ENCODE measurements at regions not wholly inside any gene's neighbourhood (a gene's known extent, or its start where the extent isn't known, plus 50 kb on each side); places are given as distances from the start of the nearest gene placed in this dataset.

GRCh38 chr11:38100836-38101462 lies 1502.9 kb upstream of the RAG2 start:
- H3K27ac Mint-ChIP-seq (ENCODE audit: unreplicated experiment): no peak overlapping the region
- no peak for TF ChIP-seq CTCF (IDR thresholded peaks at IDR 0.05; ENCODE audit: unreplicated experiment)
- no peaks in the 10 kb centered on the region for H3K4me1 Mint-ChIP-seq (ENCODE audit: unreplicated experiment)
- H3K4me3 Mint-ChIP-seq (ENCODE audit: unreplicated experiment): no peak overlapping the region
- no peaks in the 10 kb centered on the region for H3K36me3 Mint-ChIP-seq (ENCODE audit: low read depth, unreplicated experiment)
- no peak for DNase-seq (ENCODE audit: low spot score)
- H3K27me3 Mint-ChIP-seq (ENCODE audit: unreplicated experiment): peaks cover 4% of the 10 kb centered on the region
- H3K9me3 Mint-ChIP-seq (ENCODE audit: unreplicated experiment): peaks cover 4% of the 10 kb centered on the region

- no peak overlapping the region for H3K4me3 Mint-ChIP-seq (ENCODE audit: unreplicated experiment)
- H3K4me1 Mint-ChIP-seq (ENCODE audit: unreplicated experiment): no peaks in the 10 kb centered on the region
- H3K36me3 Mint-ChIP-seq (ENCODE audit: low read depth, unreplicated experiment): no peaks in the 10 kb centered on the region
- peaks cover 4% of the 10 kb centered on the region for H3K9me3 Mint-ChIP-seq (ENCODE audit: unreplicated experiment)
- no peak overlapping the region for H3K27ac Mint-ChIP-seq (ENCODE audit: unreplicated experiment)
- no peak for DNase-seq (ENCODE audit: low spot score)
- H3K27me3 Mint-ChIP-seq (ENCODE audit: unreplicated experiment): peaks cover 4% of the 10 kb centered on the region
- TF ChIP-seq CTCF (IDR thresholded peaks at IDR 0.05; ENCODE audit: unreplicated experiment): no peak
These were observed 1497.2 kb upstream of the RAG2 start for GRCh38 chr11:38095268-38095667.

- Mint-ChIP-seq H3K9me3 (ENCODE audit: unreplicated experiment) (no peaks in the 10 kb centered on the region), H3K27me3 (ENCODE audit: unreplicated experiment) (no peaks in the 10 kb centered on the region), H3K4me1 (ENCODE audit: unreplicated experiment) (no peaks in the 10 kb centered on the region), H3K36me3 (ENCODE audit: low read depth, unreplicated experiment) (no peaks in the 10 kb centered on the region), H3K27ac (ENCODE audit: unreplicated experiment) (no peak overlapping the region), H3K4me3 (ENCODE audit: unreplicated experiment) (no peak overlapping the region)
- no peak for TF ChIP-seq CTCF (IDR thresholded peaks at IDR 0.05; ENCODE audit: unreplicated experiment)
- DNase-seq (ENCODE audit: low spot score): no peak
These were observed 1491.7 kb upstream of the RAG2 start for GRCh38 chr11:38089726-38090125.

- Mint-ChIP-seq H3K9me3 (ENCODE audit: unreplicated experiment) (no peaks in the 10 kb centered on the region), H3K36me3 (ENCODE audit: low read depth, unreplicated experiment) (no peaks in the 10 kb centered on the region), H3K27me3 (ENCODE audit: unreplicated experiment) (no peaks in the 10 kb centered on the region), H3K4me1 (ENCODE audit: unreplicated experiment) (no peaks in the 10 kb centered on the region), H3K27ac (ENCODE audit: unreplicated experiment) (no peak overlapping the region), H3K4me3 (ENCODE audit: unreplicated experiment) (no peak overlapping the region)
- no peak for TF ChIP-seq CTCF (IDR thresholded peaks at IDR 0.05; ENCODE audit: unreplicated experiment)
- DNase-seq (ENCODE audit: low spot score): no peak
These were observed 1462.9 kb upstream of the RAG2 start for GRCh38 chr11:38060920-38061319.

- Mint-ChIP-seq H3K27me3 (ENCODE audit: unreplicated experiment) (no peaks in the 10 kb centered on the region), H3K4me3 (ENCODE audit: unreplicated experiment) (no peak overlapping the region), H3K36me3 (ENCODE audit: low read depth, unreplicated experiment) (no peaks in the 10 kb centered on the region), H3K4me1 (ENCODE audit: unreplicated experiment) (no peaks in the 10 kb centered on the region), H3K27ac (ENCODE audit: unreplicated experiment) (no peak overlapping the region), H3K9me3 (ENCODE audit: unreplicated experiment) (no peaks in the 10 kb centered on the region)
- no peak for TF ChIP-seq CTCF (IDR thresholded peaks at IDR 0.05; ENCODE audit: unreplicated experiment)
- DNase-seq (ENCODE audit: low spot score): no peak
These were observed 1462.1 kb upstream of the RAG2 start for GRCh38 chr11:38060136-38060535.
